HFFc6 (cell line): ENCODE measurements at regions not wholly inside any gene's neighbourhood (a gene's known extent, or its start where the extent isn't known, plus 50 kb on each side); places are given as distances from the start of the nearest gene placed in this dataset.

ENCODE experiments used
- DNase-seq: peaks from one replicate; pipeline ENCODE4 v3.0.0-alpha.2; 2018
- H3K27ac Mint-ChIP-seq: 2 replicates; pipeline ENCODE4 v1.8.0; 2020; ENCODE audit warnings: mild to moderate bottlenecking, mixed read lengths
- H3K27me3 Mint-ChIP-seq: 2 replicates; pipeline ENCODE4 v1.8.0; 2021; ENCODE audit warnings: mild to moderate bottlenecking, moderate library complexity, mixed read lengths; ENCODE audit not compliant: insufficient read depth
- H3K36me3 Mint-ChIP-seq: 2 replicates; pipeline ENCODE4 v1.8.0; 2021; ENCODE audit warnings: low read depth, mixed read lengths
- H3K4me1 Mint-ChIP-seq: 2 replicates; pipeline ENCODE4 v1.8.0; 2020; ENCODE audit warnings: low read depth, mixed read lengths
- H3K4me3 Mint-ChIP-seq: 2 replicates; pipeline ENCODE4 v1.8.0; 2020; ENCODE audit warnings: mild to moderate bottlenecking, moderate library complexity, mixed read lengths
- H3K9me3 Mint-ChIP-seq: 2 replicates; pipeline ENCODE4 v1.8.0; 2020; ENCODE audit warnings: mild to moderate bottlenecking, mixed read lengths
- TF ChIP-seq, protein P1 (sequence below): fragments of 200-600 bp; sonication (generic); IDR thresholded peaks from 2 replicates; pipeline ENCODE4 v1.5.0; 2021; ENCODE audit warnings: antibody characterized with exemption, mild to moderate bottlenecking

DNA sequence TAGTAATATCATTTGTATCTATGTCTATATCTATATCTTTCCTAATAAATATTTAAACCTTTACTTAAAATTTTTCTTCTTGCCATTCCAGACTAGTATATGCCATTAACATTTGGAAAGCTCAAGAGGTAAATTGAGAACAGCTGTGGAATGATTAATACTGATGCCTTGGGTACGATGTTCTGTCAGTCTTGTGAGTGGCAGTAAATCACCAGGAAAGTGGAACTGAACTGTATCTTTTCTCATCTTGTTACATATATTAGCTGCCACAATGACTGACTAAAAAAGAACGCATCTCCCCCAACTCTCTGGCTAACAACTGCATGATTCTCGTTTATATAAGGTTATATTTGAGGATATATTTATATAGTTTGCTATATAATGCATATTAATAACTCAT lies 137.0 kb upstream of the ASCC3 start:
- no peak for DNase-seq
- Mint-ChIP-seq H3K9me3 (no peaks in the 10 kb centered on the region), H3K27me3 (peaks cover 1% of the 10 kb centered on the region), H3K36me3 (no peaks in the 10 kb centered on the region), H3K27ac (no peak overlapping the region), H3K4me1 (0 out of 2 replicates have a peak, but pooled peaks cover 5% of the 10 kb centered on the region), H3K4me3 (no peak overlapping the region)
- TF ChIP-seq, protein P1, sequence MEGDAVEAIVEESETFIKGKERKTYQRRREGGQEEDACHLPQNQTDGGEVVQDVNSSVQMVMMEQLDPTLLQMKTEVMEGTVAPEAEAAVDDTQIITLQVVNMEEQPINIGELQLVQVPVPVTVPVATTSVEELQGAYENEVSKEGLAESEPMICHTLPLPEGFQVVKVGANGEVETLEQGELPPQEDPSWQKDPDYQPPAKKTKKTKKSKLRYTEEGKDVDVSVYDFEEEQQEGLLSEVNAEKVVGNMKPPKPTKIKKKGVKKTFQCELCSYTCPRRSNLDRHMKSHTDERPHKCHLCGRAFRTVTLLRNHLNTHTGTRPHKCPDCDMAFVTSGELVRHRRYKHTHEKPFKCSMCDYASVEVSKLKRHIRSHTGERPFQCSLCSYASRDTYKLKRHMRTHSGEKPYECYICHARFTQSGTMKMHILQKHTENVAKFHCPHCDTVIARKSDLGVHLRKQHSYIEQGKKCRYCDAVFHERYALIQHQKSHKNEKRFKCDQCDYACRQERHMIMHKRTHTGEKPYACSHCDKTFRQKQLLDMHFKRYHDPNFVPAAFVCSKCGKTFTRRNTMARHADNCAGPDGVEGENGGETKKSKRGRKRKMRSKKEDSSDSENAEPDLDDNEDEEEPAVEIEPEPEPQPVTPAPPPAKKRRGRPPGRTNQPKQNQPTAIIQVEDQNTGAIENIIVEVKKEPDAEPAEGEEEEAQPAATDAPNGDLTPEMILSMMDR = no peak

DNA sequence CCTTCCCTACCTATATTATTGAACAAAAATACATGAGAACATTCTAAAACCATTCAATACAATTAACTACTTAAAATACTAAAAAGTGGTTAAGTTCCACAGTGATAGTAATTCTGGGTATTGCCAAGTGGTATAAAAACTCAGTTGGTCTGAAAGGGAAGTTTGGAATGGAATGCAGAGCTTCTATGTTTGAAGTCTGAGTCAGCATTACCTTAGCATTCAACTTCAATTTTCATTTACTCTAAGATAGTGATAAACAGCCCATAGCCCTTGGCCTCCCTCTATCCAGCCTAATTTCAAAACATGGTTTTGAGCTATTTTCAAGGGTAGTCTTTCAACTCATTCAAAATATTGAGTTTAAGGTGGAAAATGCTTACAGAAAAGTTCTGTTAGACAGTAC lies 140.4 kb upstream of the ASCC3 start:
- H3K27me3 Mint-ChIP-seq = peaks cover 5% of the 10 kb centered on the region
- TF ChIP-seq, protein P1 = no peak
- peaks cover 14% of the 10 kb centered on the region; the same call in 1 of the 2 replicates for H3K9me3 Mint-ChIP-seq
- H3K27ac Mint-ChIP-seq = no peak overlapping the region
- no peaks in the 10 kb centered on the region for H3K4me1 Mint-ChIP-seq
- no peak for DNase-seq
- no peak overlapping the region for H3K4me3 Mint-ChIP-seq
- H3K36me3 Mint-ChIP-seq = 0 out of 2 replicates have a peak, but pooled peaks cover 4% of the 10 kb centered on the region

DNA sequence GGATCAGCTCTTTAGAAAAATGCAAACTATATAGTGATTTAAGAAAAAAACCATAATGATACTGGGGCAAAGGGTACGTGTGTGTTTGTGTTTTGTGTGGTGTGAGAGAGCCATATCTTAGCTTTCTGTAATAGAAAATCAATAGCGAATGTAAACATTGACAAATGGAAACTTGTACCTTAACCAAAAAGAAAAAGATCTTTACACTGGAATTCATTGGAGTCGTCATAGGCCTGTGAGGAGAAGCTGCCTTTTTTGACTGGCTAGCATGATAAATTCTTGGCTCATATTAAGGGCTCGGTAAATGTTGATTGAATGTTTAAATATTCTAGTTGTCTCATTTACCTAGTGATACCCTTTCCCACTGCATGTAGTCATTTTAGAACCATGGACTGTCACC lies 161.8 kb upstream of the ASCC3 start:
- Mint-ChIP-seq H3K4me1 (no peaks in the 10 kb centered on the region), H3K36me3 (no peaks in the 10 kb centered on the region), H3K4me3 (no peak overlapping the region), H3K27ac (no peak overlapping the region), H3K27me3 (no peaks in the 10 kb centered on the region; the same call in 1 of the 2 replicates), H3K9me3 (peaks cover 1% of the 10 kb centered on the region; the same call in 1 of the 2 replicates)
- TF ChIP-seq, protein P1 = no peak
- DNase-seq = no peak

DNA sequence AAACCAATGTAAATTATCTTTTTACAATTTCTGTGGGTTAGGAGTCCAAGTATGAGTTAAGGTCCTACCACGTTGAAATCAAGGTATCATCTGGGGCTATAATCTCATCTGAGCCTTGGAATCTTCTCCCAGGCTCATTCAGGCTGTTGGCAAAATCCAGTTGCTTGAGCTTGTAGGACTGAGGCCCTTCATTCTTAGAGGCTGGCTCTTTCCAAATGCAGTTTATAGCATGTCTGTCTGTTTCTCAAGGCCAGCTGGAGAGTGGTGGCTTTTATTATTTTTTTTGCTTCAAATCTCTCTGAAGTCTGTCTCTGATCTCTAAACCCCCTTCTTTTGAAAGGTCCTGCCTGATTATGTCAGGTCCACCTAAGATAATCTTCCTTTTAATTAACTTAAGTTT lies 177.2 kb upstream of the ASCC3 start:
- no peak for DNase-seq
- no peaks in the 10 kb centered on the region for H3K36me3 Mint-ChIP-seq
- no peaks in the 10 kb centered on the region for H3K9me3 Mint-ChIP-seq
- H3K4me1 Mint-ChIP-seq = no peaks in the 10 kb centered on the region
- no peak overlapping the region for H3K27ac Mint-ChIP-seq
- H3K4me3 Mint-ChIP-seq = no peak overlapping the region
- peaks cover 2% of the 10 kb centered on the region for H3K27me3 Mint-ChIP-seq
- TF ChIP-seq, protein P1 = no peak

DNA sequence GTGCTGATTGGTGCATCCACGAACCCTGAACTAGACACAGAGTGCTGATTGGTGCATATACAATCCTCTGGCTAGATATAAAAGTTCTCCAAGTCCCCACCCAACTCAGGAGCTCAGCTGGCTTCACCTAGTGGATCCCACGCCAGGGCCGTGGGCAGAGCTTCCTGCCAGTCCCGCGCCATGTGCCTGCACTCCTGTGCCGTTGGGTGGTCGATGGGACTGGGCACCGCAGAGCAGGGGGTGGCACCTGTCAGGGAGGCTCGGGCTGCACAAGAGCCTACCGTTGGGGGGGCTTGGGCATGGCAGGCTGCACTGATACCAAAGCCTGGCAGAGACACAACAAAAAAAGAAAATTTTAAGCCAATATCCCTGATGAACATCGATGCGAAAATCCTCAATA lies 185.4 kb upstream of the ASCC3 start:
- Mint-ChIP-seq H3K9me3 (peaks cover 11% of the 10 kb centered on the region), H3K4me3 (no peak overlapping the region), H3K27me3 (0 out of 2 replicates have a peak, but pooled peaks cover 4% of the 10 kb centered on the region), H3K36me3 (peaks cover 10% of the 10 kb centered on the region), H3K4me1 (no peaks in the 10 kb centered on the region), H3K27ac (no peak overlapping the region)
- DNase-seq = no peak
- TF ChIP-seq, protein P1 = no peak
